HCT116 (cell line): ENCODE measurements at regions not wholly inside any gene's neighbourhood (a gene's known extent, or its start where the extent isn't known, plus 50 kb on each side); places are given as distances from the start of the nearest gene placed in this dataset.

Experiments
- ATAC-seq: fragments of 200-7000 bp; cut with Tn5 transposase; 2 replicates; pipeline ENCODE4 v1.9.1; 2020; ENCODE audit warnings: mild to moderate bottlenecking, moderate library complexity
- BruUV-seq: library from RNA; stranded (reverse); fragments of 400-500 nt; replicated peaks from 2 replicates; lab custom pipeline; 2021; lab: Mats Ljungman, UMichigan
- CTCF ChIA-PET: fragments of 300-600 bp; sonication (Branson Sonifier 250); formaldehyde crosslinking; loops from one replicate; lab custom pipeline; 2021; ENCODE audit warnings: antibody characterized with exemption; lab: Charles Lee
- POLR2A ChIA-PET: fragments of 300-600, 350-600 bp; sonication (Branson Sonifier 250); formaldehyde crosslinking; loops from one replicate; lab custom pipeline; 2021; ENCODE audit warnings: antibody characterized with exemption; lab: Charles Lee
- RAD21 ChIA-PET, 2 experiments: fragments of 300-600 bp; sonication (Branson Sonifier 250); formaldehyde crosslinking; loops; one replicate each; lab custom pipeline; 2023; ENCODE audit warnings: low total read pairs in 2 of 2; ENCODE audit not compliant: uncharacterized antibody in 2 of 2, unreplicated experiment in 2 of 2, low non-redundant PET in 1 of 2; lab: Charles Lee
- DNase-seq: peaks from one replicate; pipeline ENCODE4 v3.0.0-alpha.2; 2010; ENCODE audit warnings: low read depth, low spot score
- H2AFZ ChIP-seq: fragments of 200-600 bp; shearing (Covaris generic), sonication (generic); 2 replicates; pipeline ENCODE4 v1.6.1; 2017; ENCODE audit warnings: low read depth, mixed run types, mixed read lengths, antibody characterized with exemption, low read length; ENCODE audit not compliant: poor library complexity, severe bottlenecking
- H3K27ac ChIP-seq: 2 replicates; pipeline ENCODE4 v1.5.1; 2012; ENCODE audit warnings: low read depth, low read length
- H3K27me3 ChIP-seq: fragments of 200-600 bp; sonication (generic); 2 replicates; pipeline ENCODE4 v1.6.1; 2016; ENCODE audit warnings: mixed run types, low read length, mixed read lengths; ENCODE audit not compliant: insufficient read depth
- H3K36me3 ChIP-seq, 2 experiments: fragments of 200-500 bp in 1 of 2; fragments of 200-600 bp in 1 of 2; sonication (Bioruptor generic) in 1 of 2; sonication (generic) in 1 of 2; 2 replicates each; pipeline versions ENCODE4 v1.5.1 to v1.6.1; 2014 to 2016; ENCODE audit warnings: low read length in 2 of 2, inconsistent platforms in 1 of 2, mixed read lengths in 1 of 2, mixed run types in 1 of 2; ENCODE audit not compliant: insufficient read depth in 2 of 2, control insufficient read depth in 1 of 2
- H3K4me1 ChIP-seq, 2 experiments: fragments of 200-600 bp in 1 of 2; sonication (generic) in 1 of 2; 2 replicates each; pipeline versions ENCODE4 v1.5.1 to v1.6.1; 2012 to 2017; ENCODE audit warnings: low read length in 2 of 2, inconsistent platforms in 1 of 2, mild to moderate bottlenecking in 1 of 2, mixed read lengths in 1 of 2, mixed run types in 1 of 2, moderate library complexity in 1 of 2; ENCODE audit not compliant: insufficient read depth in 2 of 2, control insufficient read depth in 1 of 2
- H3K4me2 ChIP-seq: fragments of 200-600 bp; sonication (generic); 2 replicates; pipeline ENCODE4 v1.6.1; 2017; ENCODE audit warnings: mixed run types, low read length, mixed read lengths
- H3K4me3 ChIP-seq, 2 experiments: fragments of 200-600 bp in 1 of 2; sonication (generic) in 1 of 2; replicated peaks in 1 of 2; 2 replicates each; pipeline ENCODE4 v1.5.1; 2011 to 2016; ENCODE audit warnings: low read length in 2 of 2, control low read depth in 1 of 2, low read depth in 1 of 2, mild to moderate bottlenecking in 1 of 2, mixed read lengths in 1 of 2, mixed run types in 1 of 2
- H3K79me2 ChIP-seq: fragments of 200-600 bp; sonication (generic); 2 replicates; pipeline ENCODE4 v1.6.1; 2017; ENCODE audit warnings: mild to moderate bottlenecking, mixed run types, low read length, moderate library complexity, mixed read lengths; ENCODE audit not compliant: insufficient read depth
- H3K9ac ChIP-seq: fragments of 200-600 bp; sonication (generic); 2 replicates; pipeline ENCODE4 v1.6.1; 2016; ENCODE audit warnings: low read length, mixed read lengths
- H3K9me2 ChIP-seq: fragments of 200-600 bp; sonication (generic), shearing (Covaris generic); 2 replicates; pipeline ENCODE4 v1.6.1; 2017; ENCODE audit warnings: mixed run types, mild to moderate bottlenecking, moderate library complexity; ENCODE audit not compliant: insufficient read depth
- H3K9me3 ChIP-seq, 2 experiments: fragments of 200-500 bp in 1 of 2; fragments of 200-600 bp in 1 of 2; sonication (Bioruptor generic) in 1 of 2; sonication (generic) in 1 of 2; 2 replicates each; pipeline ENCODE4 v1.6.1; 2014 to 2017; ENCODE audit warnings: low read length in 2 of 2, mixed read lengths in 2 of 2, inconsistent platforms in 1 of 2, low read depth in 1 of 2, mild to moderate bottlenecking in 1 of 2, mixed run types in 1 of 2, moderate library complexity in 1 of 2; ENCODE audit not compliant: control insufficient read depth in 1 of 2, insufficient read depth in 1 of 2
- H4K20me1 ChIP-seq: fragments of 200-600 bp; sonication (generic), shearing (Covaris generic); 2 replicates; pipeline ENCODE4 v1.6.1; 2017; ENCODE audit warnings: mixed run types, mild to moderate bottlenecking, moderate library complexity; ENCODE audit not compliant: insufficient read depth
- CBX3 ChIP-seq: IDR thresholded peaks from 2 replicates; pipeline ENCODE4 v1.6.1; 2012; ENCODE audit warnings: low read depth
- ELF1 ChIP-seq: IDR thresholded peaks from 2 replicates; pipeline ENCODE4 v1.6.1; 2012; ENCODE audit warnings: low read depth, borderline replicate concordance
- EZH2phosphoT487 ChIP-seq: fragments of 200-600 bp; IDR thresholded peaks from 2 replicates; pipeline ENCODE4 v1.6.1; 2018; ENCODE audit warnings: antibody characterized with exemption, borderline replicate concordance
- FOSL1 ChIP-seq: IDR thresholded peaks from 2 replicates; pipeline ENCODE4 v1.6.1; 2012; ENCODE audit warnings: low read depth
- SIN3A ChIP-seq: IDR thresholded peaks from 2 replicates; pipeline ENCODE4 v1.6.1; 2012; ENCODE audit warnings: low read depth
- TCF7L2 ChIP-seq: IDR thresholded peaks from 2 replicates; pipeline ENCODE4 v1.7.0; 2011; ENCODE audit warnings: borderline replicate concordance, inconsistent platforms; ENCODE audit not compliant: insufficient read depth, insufficient read length; ENCODE audit errors: extremely low read depth
- intact Hi-C: fragments of 100-400 bp; cut with micrococcal nuclease; formaldehyde crosslinking; loops from 2 replicates; pipeline ENCODE4 v1.10.0; 2022
- TF ChIP-seq, protein P1 (sequence below): IDR thresholded peaks from 2 replicates; pipeline ENCODE4 v1.6.1; 2012; ENCODE audit warnings: low read depth
- TF ChIP-seq, protein P2 (sequence below): IDR thresholded peaks from 2 replicates; pipeline ENCODE4 v1.6.1; 2012

- RAD21 ChIA-PET: no interaction called here
- no TSS peak for BruUV-seq
- intact Hi-C loops: no loop called here
Observed at GRCh38 chr4:98210281-98210680, 50.9 kb upstream of the RAP1GDS1 start.

More at GRCh38 chr4:98210281-98210680, 50.9 kb upstream of the RAP1GDS1 start:
- DNase-seq: no peak
- H3K27me3 ChIP-seq: no peaks in the 10 kb centered on the region
- H3K4me1 ChIP-seq: no peaks in the 10 kb centered on the region
- TF ChIP-seq, protein P1, sequence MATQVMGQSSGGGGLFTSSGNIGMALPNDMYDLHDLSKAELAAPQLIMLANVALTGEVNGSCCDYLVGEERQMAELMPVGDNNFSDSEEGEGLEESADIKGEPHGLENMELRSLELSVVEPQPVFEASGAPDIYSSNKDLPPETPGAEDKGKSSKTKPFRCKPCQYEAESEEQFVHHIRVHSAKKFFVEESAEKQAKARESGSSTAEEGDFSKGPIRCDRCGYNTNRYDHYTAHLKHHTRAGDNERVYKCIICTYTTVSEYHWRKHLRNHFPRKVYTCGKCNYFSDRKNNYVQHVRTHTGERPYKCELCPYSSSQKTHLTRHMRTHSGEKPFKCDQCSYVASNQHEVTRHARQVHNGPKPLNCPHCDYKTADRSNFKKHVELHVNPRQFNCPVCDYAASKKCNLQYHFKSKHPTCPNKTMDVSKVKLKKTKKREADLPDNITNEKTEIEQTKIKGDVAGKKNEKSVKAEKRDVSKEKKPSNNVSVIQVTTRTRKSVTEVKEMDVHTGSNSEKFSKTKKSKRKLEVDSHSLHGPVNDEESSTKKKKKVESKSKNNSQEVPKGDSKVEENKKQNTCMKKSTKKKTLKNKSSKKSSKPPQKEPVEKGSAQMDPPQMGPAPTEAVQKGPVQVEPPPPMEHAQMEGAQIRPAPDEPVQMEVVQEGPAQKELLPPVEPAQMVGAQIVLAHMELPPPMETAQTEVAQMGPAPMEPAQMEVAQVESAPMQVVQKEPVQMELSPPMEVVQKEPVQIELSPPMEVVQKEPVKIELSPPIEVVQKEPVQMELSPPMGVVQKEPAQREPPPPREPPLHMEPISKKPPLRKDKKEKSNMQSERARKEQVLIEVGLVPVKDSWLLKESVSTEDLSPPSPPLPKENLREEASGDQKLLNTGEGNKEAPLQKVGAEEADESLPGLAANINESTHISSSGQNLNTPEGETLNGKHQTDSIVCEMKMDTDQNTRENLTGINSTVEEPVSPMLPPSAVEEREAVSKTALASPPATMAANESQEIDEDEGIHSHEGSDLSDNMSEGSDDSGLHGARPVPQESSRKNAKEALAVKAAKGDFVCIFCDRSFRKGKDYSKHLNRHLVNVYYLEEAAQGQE: no peak
- TF ChIP-seq SIN3A: no peak
- no peak for TF ChIP-seq FOSL1
- no peak for TF ChIP-seq CBX3
- TF ChIP-seq, protein P2, sequence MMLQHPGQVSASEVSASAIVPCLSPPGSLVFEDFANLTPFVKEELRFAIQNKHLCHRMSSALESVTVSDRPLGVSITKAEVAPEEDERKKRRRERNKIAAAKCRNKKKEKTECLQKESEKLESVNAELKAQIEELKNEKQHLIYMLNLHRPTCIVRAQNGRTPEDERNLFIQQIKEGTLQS: no peak
- TF ChIP-seq EZH2phosphoT487: no peak
- no peak for TF ChIP-seq ELF1
- TF ChIP-seq TCF7L2: no peak
- TF ChIP-seq, all 23 proteins: peak for 0
- CTCF ChIA-PET: no interaction called here
- Histone ChIP-seq H3K4me3 (no peak overlapping the region), H3K4me2 (no peak overlapping the region), H4K20me1 (no peaks in the 10 kb centered on the region), H3K9ac (no peak overlapping the region), H3K36me3 (no peaks in the 10 kb centered on the region), H3K27ac (no peak overlapping the region), H3K9me3 (no peaks in the 10 kb centered on the region), H2AFZ (no peak overlapping the region), H3K79me2 (no peaks in the 10 kb centered on the region), H3K9me2 (no peaks in the 10 kb centered on the region)
- POLR2A ChIA-PET: no interaction called here
- ATAC-seq: no peak
